H1 (cell line): ENCODE measurements at regions not wholly inside any gene's neighbourhood (a gene's known extent, or its start where the extent isn't known, plus 50 kb on each side); places are given as distances from the start of the nearest gene placed in this dataset.

Source experiments
- CTCF ChIA-PET: fragments of 300-600 bp; sonication (Branson Sonifier 250); formaldehyde crosslinking; loops from one replicate; lab custom pipeline; 2021; ENCODE audit not compliant: partially characterized antibody; lab: Charles Lee
- POLR2A ChIA-PET: fragments of 300-600 bp; sonication (Branson Sonifier 250); formaldehyde crosslinking; loops from one replicate; lab custom pipeline; 2021; ENCODE audit warnings: inconsistent platforms; ENCODE audit not compliant: partially characterized antibody; lab: Charles Lee
- DNase-seq, 2 experiments: peaks; one replicate each; pipeline versions ENCODE4 v3.0.0 to v3.0.0-alpha.2; 2010 to 2022; ENCODE audit warnings: low spot score in 2 of 2, low read depth in 1 of 2, mixed read lengths in 1 of 2
- FAIRE-seq: peaks from 2 replicates; lab custom pipeline; 2011; peaks lifted over from hg19 to GRCh38; lab: Jason Lieb, UNC
- H2AFZ ChIP-seq: 2 replicates; pipeline ENCODE4 v1.8.1; 2012; ENCODE audit warnings: low read length, inconsistent platforms
- H2AK5ac ChIP-seq: 2 replicates; pipeline ENCODE4 v1.6.1; 2013; ENCODE audit warnings: low read depth, low read length
- H2BK120ac ChIP-seq: replicated peaks from 2 replicates; pipeline ENCODE3; 2013; ENCODE audit warnings: low read depth, low read length, inconsistent platforms
- H2BK12ac ChIP-seq: 2 replicates; pipeline ENCODE4 v1.6.1; 2013; ENCODE audit warnings: low read depth, low read length
- H2BK15ac ChIP-seq: 2 replicates; pipeline ENCODE4 v1.6.1; 2013; ENCODE audit warnings: low read length
- H2BK20ac ChIP-seq: 2 replicates; pipeline ENCODE4 v1.6.1; 2013; ENCODE audit warnings: low read length
- H2BK5ac ChIP-seq: 2 replicates; pipeline ENCODE4 v1.6.1; 2013; ENCODE audit warnings: low read depth, low read length
- H3K14ac ChIP-seq: 2 replicates; pipeline ENCODE4 v1.6.1; 2013; ENCODE audit warnings: inconsistent platforms; ENCODE audit not compliant: insufficient read length
- H3K18ac ChIP-seq: 2 replicates; pipeline ENCODE4 v1.6.1; 2013; ENCODE audit warnings: low read length; ENCODE audit errors: extremely low read depth
- H3K23ac ChIP-seq: 2 replicates; pipeline ENCODE4 v1.6.1; 2013; ENCODE audit warnings: inconsistent platforms; ENCODE audit not compliant: insufficient read length
- H3K23me2 ChIP-seq: 2 replicates; pipeline ENCODE4 v1.6.1; 2013; ENCODE audit warnings: low read depth, low read length
- H3K27ac ChIP-seq: 2 replicates; pipeline ENCODE4 v1.6.1; 2011; ENCODE audit warnings: low read depth, low read length, inconsistent platforms
- H3K27me3 ChIP-seq, 4 experiments: replicated peaks in 1 of 4; 1 replicate in 1 of 4; 2 replicates in 3 of 4; pipeline versions ENCODE4 v1.6.1 to v1.8.1; 2011 to 2013; ENCODE audit warnings: low read length in 3 of 4, mild to moderate bottlenecking in 3 of 4, inconsistent platforms in 2 of 4, mixed read lengths in 2 of 4, moderate library complexity in 1 of 4; ENCODE audit not compliant: control insufficient read depth in 3 of 4, insufficient read depth in 3 of 4; ENCODE audit errors: extremely low read depth in 1 of 4
- H3K36me3 ChIP-seq, 4 experiments: 2 replicates each; pipeline versions ENCODE4 v1.6.1 to v1.8.1; 2011 to 2013; ENCODE audit warnings: mild to moderate bottlenecking in 4 of 4, low read length in 3 of 4, moderate library complexity in 2 of 4, control low read depth in 1 of 4, inconsistent platforms in 1 of 4; ENCODE audit not compliant: insufficient read depth in 4 of 4, control insufficient read depth in 2 of 4
- H3K4ac ChIP-seq: replicated peaks from 2 replicates; pipeline ENCODE3; 2013; ENCODE audit warnings: low read length, low read depth, mixed read lengths, inconsistent platforms; ENCODE audit not compliant: insufficient read length
- H3K4me1 ChIP-seq, 4 experiments: replicated peaks in 1 of 4; 1 replicate in 1 of 4; 2 replicates in 3 of 4; pipeline versions ENCODE4 v1.6.1 to v1.8.1; 2011 to 2013; ENCODE audit warnings: low read length in 3 of 4, inconsistent platforms in 2 of 4, mixed read lengths in 1 of 4; ENCODE audit not compliant: insufficient read depth in 4 of 4, control insufficient read depth in 3 of 4
- H3K4me2 ChIP-seq, 2 experiments: 2 replicates each; pipeline versions ENCODE4 v1.6.1 to v1.8.1; 2011 to 2013; ENCODE audit warnings: low read depth in 2 of 2, low read length in 2 of 2, control low read depth in 1 of 2, inconsistent platforms in 1 of 2, mild to moderate bottlenecking in 1 of 2; ENCODE audit not compliant: insufficient read depth in 1 of 2
- H3K4me3 ChIP-seq, 4 experiments: fragments of 200-600, 300-600 bp in 1 of 4; sonication (generic), shearing (Covaris generic), sonication (Bioruptor Twin) in 1 of 4; 2 replicates each; pipeline versions ENCODE4 v1.5.1 to v1.8.1; 2011 to 2016; ENCODE audit warnings: low read length in 4 of 4, low read depth in 3 of 4, control low read depth in 2 of 4, inconsistent platforms in 2 of 4, mild to moderate bottlenecking in 2 of 4, mixed read lengths in 1 of 4, moderate library complexity in 1 of 4; ENCODE audit not compliant: insufficient read depth in 2 of 4; ENCODE audit errors: extremely low read depth in 1 of 4
- H3K56ac ChIP-seq: replicated peaks from 2 replicates; pipeline ENCODE3; 2013; ENCODE audit warnings: low read depth, mild to moderate bottlenecking, mixed read lengths, low read length, inconsistent platforms; ENCODE audit not compliant: insufficient read length
- H3K79me1 ChIP-seq: 2 replicates; pipeline ENCODE4 v1.6.1; 2013; ENCODE audit warnings: low read depth, low read length, control low read depth
- H3K79me2 ChIP-seq, 2 experiments: 2 replicates each; pipeline versions ENCODE4 v1.6.1 to v1.8.1; 2012 to 2013; ENCODE audit warnings: low read length in 2 of 2, mild to moderate bottlenecking in 2 of 2, inconsistent platforms in 1 of 2; ENCODE audit not compliant: insufficient read depth in 2 of 2, control insufficient read depth in 1 of 2
- H3K9ac ChIP-seq, 4 experiments: replicated peaks in 1 of 4; 1 replicate in 1 of 4; 2 replicates in 3 of 4; pipeline versions ENCODE4 v1.6.1 to v1.8.1; 2011 to 2013; ENCODE audit warnings: low read depth in 3 of 4, low read length in 3 of 4, control low read depth in 2 of 4, mild to moderate bottlenecking in 2 of 4, moderate library complexity in 2 of 4, inconsistent platforms in 1 of 4; ENCODE audit errors: extremely low read depth in 1 of 4
- H3K9me3 ChIP-seq, 2 experiments: 2 replicates each; pipeline versions ENCODE4 v1.6.1 to v1.8.1; 2012 to 2013; ENCODE audit warnings: mild to moderate bottlenecking in 2 of 2, moderate library complexity in 2 of 2, control low read depth in 1 of 2, inconsistent platforms in 1 of 2, low read depth in 1 of 2, low read length in 1 of 2, mixed read lengths in 1 of 2; ENCODE audit not compliant: insufficient read depth in 2 of 2
- H4K20me1 ChIP-seq, 2 experiments: replicated peaks in 1 of 2; 2 replicates each; pipeline versions ENCODE3 to v1.8.1; 2011 to 2013; ENCODE audit warnings: inconsistent platforms in 2 of 2, low read length in 2 of 2, mild to moderate bottlenecking in 1 of 2; ENCODE audit not compliant: insufficient read depth in 2 of 2, control insufficient read depth in 1 of 2
- H4K5ac ChIP-seq: 2 replicates; pipeline ENCODE4 v1.6.1; 2013; ENCODE audit warnings: low read length, low read depth, mixed read lengths, inconsistent platforms; ENCODE audit not compliant: insufficient read length
- H4K8ac ChIP-seq: 2 replicates; pipeline ENCODE4 v1.8.0; 2013; ENCODE audit warnings: mild to moderate bottlenecking, moderate library complexity, low read length, inconsistent platforms; ENCODE audit not compliant: insufficient read depth; ENCODE audit errors: extremely low read depth
- H4K91ac ChIP-seq: replicated peaks from 2 replicates; pipeline ENCODE3; 2013; ENCODE audit warnings: low read length, mixed read lengths, inconsistent platforms; ENCODE audit not compliant: insufficient read length
- CEBPB ChIP-seq: IDR thresholded peaks from 2 replicates; pipeline ENCODE4 v1.6.1; 2012; ENCODE audit warnings: low read depth, low read length
- CHD2 ChIP-seq: IDR thresholded peaks from 2 replicates; pipeline ENCODE4 v1.6.1; 2012; ENCODE audit warnings: low read length, improper control_type of control experiment
- EP300 ChIP-seq, 2 experiments: IDR thresholded peaks; 1 replicate in 1 of 2; 2 replicates in 1 of 2; pipeline ENCODE4 v1.6.1; 2011 to 2012; ENCODE audit warnings: low read depth in 2 of 2, low read length in 2 of 2, mild to moderate bottlenecking in 2 of 2, borderline replicate concordance in 1 of 2, inconsistent platforms in 1 of 2, moderate library complexity in 1 of 2
- EZH2 ChIP-seq: fragments of 200-600 bp; sonication (generic); IDR thresholded peaks from 2 replicates; pipeline ENCODE4 v1.7.1; 2012; ENCODE audit warnings: low read depth, mild to moderate bottlenecking, moderate library complexity, low read length, inconsistent platforms; ENCODE audit not compliant: severe bottlenecking
- HDAC2 ChIP-seq, 2 experiments: fragments of 300-600 bp in 1 of 2; sonication (generic) in 1 of 2; IDR thresholded peaks; 2 replicates each; pipeline ENCODE4 v1.6.1; 2011 to 2012; ENCODE audit warnings: low read depth in 2 of 2, low read length in 2 of 2, mild to moderate bottlenecking in 2 of 2, moderate library complexity in 2 of 2, borderline replicate concordance in 1 of 2, inconsistent platforms in 1 of 2
- JUN ChIP-seq: IDR thresholded peaks from 2 replicates; pipeline ENCODE4 v1.6.1; 2011; ENCODE audit warnings: low read depth, mild to moderate bottlenecking, improper control_type of control experiment, low read length
- KDM5A ChIP-seq: fragments of 200-600 bp; IDR thresholded peaks from 2 replicates; pipeline ENCODE4 v1.7.1; 2012; ENCODE audit warnings: mild to moderate bottlenecking, low read length, inconsistent platforms, mixed read lengths
- RAD21 ChIP-seq, 2 experiments: IDR thresholded peaks in 1 of 2; conservative IDR thresholded peaks in 1 of 2; 2 replicates each; pipeline ENCODE4 v1.6.1; 2011; ENCODE audit warnings: low read depth in 2 of 2, low read length in 2 of 2, improper control_type of control experiment in 1 of 2, inconsistent platforms in 1 of 2, mild to moderate bottlenecking in 1 of 2, moderate library complexity in 1 of 2
- SAP30 ChIP-seq: fragments of 300-600 bp; sonication (generic); IDR thresholded peaks from 2 replicates; pipeline ENCODE4 v1.7.1; 2012; ENCODE audit warnings: low read length, moderate library complexity, mild to moderate bottlenecking, inconsistent platforms; ENCODE audit not compliant: insufficient read depth, insufficient replicate concordance
- TAF1 ChIP-seq: IDR thresholded peaks from 2 replicates; pipeline ENCODE4 v1.6.1; 2011; ENCODE audit warnings: mild to moderate bottlenecking, low read depth, low read length
- TAF7 ChIP-seq: optimal IDR thresholded peaks from 2 replicates; pipeline ENCODE3; 2011; ENCODE audit warnings: low read depth, mild to moderate bottlenecking, inconsistent platforms, low read length, moderate library complexity, borderline replicate concordance
- TEAD4 ChIP-seq: IDR thresholded peaks from 2 replicates; pipeline ENCODE4 v1.6.1; 2012; ENCODE audit warnings: low read depth, low read length, inconsistent platforms, mixed read lengths
- ZNF274 ChIP-seq: IDR thresholded peaks from 2 replicates; pipeline ENCODE4 v1.7.0; 2012; ENCODE audit warnings: low read length, borderline replicate concordance; ENCODE audit errors: extremely low read depth
- WGBS, 2 experiments: shearing (Covaris generic) in 1 of 2; methylation state at CpG; one replicate each; pipeline versions ENCODE4 v1.1.6 to v1.1.7; 2013 to 2015; ENCODE audit warnings: low lambda C conversion rate in 2 of 2, mixed read lengths in 2 of 2, inconsistent platforms in 1 of 2, low coverage in 1 of 2, missing lambda C conversion rate in 1 of 2; ENCODE audit not compliant: insufficient replicate concordance in 2 of 2, insufficient coverage in 1 of 2, insufficient read length in 1 of 2; ENCODE audit errors: extremely low coverage in 1 of 2, missing lambda C conversion rate in 1 of 2; 5-methylcytosine and 5-hydroxymethylcytosine counted together

DNA sequence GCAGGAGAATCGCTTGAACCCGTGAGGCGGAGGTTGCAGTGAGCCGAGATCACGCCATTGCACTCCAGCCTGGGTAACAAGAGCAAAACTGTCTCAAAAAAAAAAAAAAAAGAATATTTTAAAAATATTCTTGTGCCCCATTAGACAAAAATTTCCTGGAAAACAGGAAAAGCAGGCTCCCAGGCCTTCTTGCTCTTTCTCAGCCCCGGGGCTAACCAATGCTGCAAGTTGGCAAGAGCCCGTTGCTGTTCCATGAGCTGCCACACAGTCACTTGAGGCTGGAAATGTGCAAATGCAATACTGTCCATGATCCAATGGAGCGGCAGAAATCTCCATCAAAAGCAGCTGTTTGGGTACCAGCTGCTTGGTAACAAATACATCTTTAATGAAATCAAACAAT, 994.7 kb downstream of the VRK1 start:
- Histone ChIP-seq H2AK5ac (no peak overlapping the region), H3K4ac (no peak overlapping the region), H3K36me3 (no peaks in the 10 kb centered on the region), H2AFZ (no peak overlapping the region), H4K91ac (no peak overlapping the region), H3K4me2 (no peak overlapping the region), H4K20me1 (no peaks in the 10 kb centered on the region), H2BK5ac (no peak overlapping the region), H2BK12ac (no peak overlapping the region), H3K4me3 (no peak overlapping the region), H3K18ac (no peak overlapping the region), H3K9ac (no peak overlapping the region), H3K23me2 (no peaks in the 10 kb centered on the region), H2BK120ac (no peak overlapping the region), H3K79me2 (no peaks in the 10 kb centered on the region), H3K9me3 (no peaks in the 10 kb centered on the region), H3K4me1 (no peaks in the 10 kb centered on the region), H3K27ac (no peak overlapping the region), H4K5ac (no peak overlapping the region), H3K79me1 (no peaks in the 10 kb centered on the region), H2BK20ac (no peak overlapping the region), H3K23ac (no peak overlapping the region), H4K8ac (no peak overlapping the region), H3K56ac (no peak overlapping the region), H3K27me3 (no peaks in the 10 kb centered on the region), H3K14ac (no peak overlapping the region), H2BK15ac (no peak overlapping the region)
- ChIA-PET CTCF (no interaction called here), POLR2A (no interaction called here)
- TF ChIP-seq TEAD4 (no peak), EZH2 (no peak), EP300 (IDR thresholded peaks at IDR 0.05; ENCODE audit: borderline replicate concordance in 1 of 2, low read depth in 2 of 2, low read length in 2 of 2) (no peak), TAF7 (no peak), CEBPB (no peak), ZNF274 (no peak), KDM5A (no peak), SAP30 (no peak), JUN (no peak), CHD2 (no peak), HDAC2 (IDR thresholded peaks at IDR 0.05; ENCODE audit: borderline replicate concordance in 1 of 2, low read depth in 2 of 2, low read length in 2 of 2) (no peak), RAD21 (IDR thresholded peaks at IDR 0.05 in 1 of 2, conservative IDR thresholded peaks at IDR 0.05 in 1 of 2; ENCODE audit: low read depth in 2 of 2, low read length in 2 of 2) (no peak), TAF1 (no peak)
- WGBS, 2 experiments, result 90% methylated on average over 5 of the region's 8 CpGs; no CpG with 5 or more reads in 1 of the 2 experiments
- no peak for FAIRE-seq
- no peak for DNase-seq
